Right lobe of liver (tissue), 6 donors: ENCODE measurements at regions not wholly inside any gene's neighbourhood (a gene's known extent, or its start where the extent isn't known, plus 50 kb on each side); places are given as distances from the start of the nearest gene placed in this dataset.
"Not testable (repeated sequence)": the region's sequence is repeated elsewhere in the genome, so short reads cannot be mapped to it uniquely, and the experiment has no call there.

Experiments used
- ATAC-seq, 4 donors: fragments of 200-7000 bp; cut with Tn5 transposase; one replicate each; pipeline ENCODE4 v1.9.1; 2020; ENCODE audit warnings: mild to moderate bottlenecking in 4 of 4, moderate library complexity in 4 of 4
- DNase-seq, 3 donors: peaks; one replicate each; pipeline ENCODE4 v3.0.0-alpha.2; 2020
- H3K27ac ChIP-seq, 3 donors: fragments of 200-600 bp; one replicate each; pipeline ENCODE4 v1.8.0; 2022
- H3K27me3 ChIP-seq, 2 donors: fragments of 200-600 bp; one replicate each; pipeline ENCODE4 v1.8.0; 2022
- H3K36me3 ChIP-seq, 4 donors: fragments of 200-600 bp; sonication (generic) in 1 of 4; one replicate each; pipeline versions ENCODE4 v1.5.1 to v1.8.0; 2017 to 2022; ENCODE audit warnings: control low read depth in 1 of 4
- H3K4me1 ChIP-seq, 4 donors: fragments of 200-600 bp; sonication (generic) in 1 of 4; one replicate each; pipeline versions ENCODE4 v1.5.1 to v1.8.0; 2017 to 2022; ENCODE audit warnings: control low read depth in 1 of 4
- H3K4me3 ChIP-seq, 3 donors: fragments of 200-600 bp; one replicate each; pipeline ENCODE4 v1.8.0; 2022
- H3K9me3 ChIP-seq, 4 donors: fragments of 200-600 bp; sonication (generic) in 1 of 4; one replicate each; pipeline versions ENCODE4 v1.5.1 to v1.8.0; 2017 to 2022; ENCODE audit warnings: control low read depth in 1 of 4
- CTCF ChIP-seq, 4 donors: fragments of 200-600 bp in 3 of 4; fragments of 450-650 bp in 1 of 4; IDR thresholded peaks; one replicate each; pipeline versions ENCODE4 v1.5.1 to v1.8.0; 2016 to 2022; ENCODE audit warnings: antibody characterized with exemption in 4 of 4, mild to moderate bottlenecking in 2 of 4
- POLR2A ChIP-seq: fragments of 450-650 bp; IDR thresholded peaks from one replicate; pipeline ENCODE4 v1.6.1; 2017; ENCODE audit warnings: antibody characterized with exemption, mild to moderate bottlenecking
- WGBS: methylation state at CpG from one replicate; pipeline ENCODE4 v1.1.6; 2018; ENCODE audit warnings: low coverage, low lambda C conversion rate; ENCODE audit not compliant: insufficient coverage; ENCODE audit errors: missing lambda C conversion rate; 5-methylcytosine and 5-hydroxymethylcytosine counted together
- intact Hi-C, 2 donors: fragments of 100-400 bp; cut with DNase I; formaldehyde crosslinking; loops; one replicate each; pipeline versions ENCODE4 v1.11.2 to v1.14.1; 2022
- donor health status: DM: no; HTN: yes; CAD: no.
- donor health status: DM: no; HTN: no; CAD: no.
- donor health status: DM: no; HTN: no; CAD: no.
- donor health status: DM: no; HTN: yes; CAD: no.
- donor health status: DM: no; HTN: yes; CAD: no.

DNA sequence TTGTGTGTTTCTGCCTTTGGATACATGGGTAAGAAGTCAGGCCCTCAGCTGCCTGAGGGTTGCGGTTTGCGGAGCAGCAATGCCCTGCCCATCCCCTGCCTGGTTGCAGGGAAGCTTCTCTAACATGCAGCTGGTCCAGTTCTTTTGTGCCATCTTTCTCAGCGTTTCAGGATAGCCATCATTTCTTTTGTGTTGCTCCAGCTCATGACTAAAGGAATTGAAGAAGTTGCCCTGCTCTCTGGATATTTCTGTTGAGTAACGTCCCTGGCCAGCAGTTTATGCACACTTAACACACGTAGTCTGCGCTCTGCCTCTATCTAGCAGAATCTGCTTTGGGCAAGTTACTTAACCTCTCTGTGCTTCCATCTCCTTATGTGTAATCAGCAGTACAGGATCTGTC is 62.1 kb downstream of the DOP1B start:
- 86% methylated on average over 5 of the region's 6 CpGs for WGBS
- TF ChIP-seq CTCF (IDR thresholded peaks at IDR 0.05) (no peak), POLR2A (no peak)
- Histone ChIP-seq H3K9me3 (no peaks in the 10 kb centered on the region), H3K27me3 (no peaks in the 10 kb centered on the region), H3K27ac (no peak overlapping the region), H3K4me3 (no peak overlapping the region), H3K4me1 (no peaks in the 10 kb centered on the region), H3K36me3 (peaks cover 0 to 52% (median 4%) of the 10 kb centered on the region in 4 donors)
- intact Hi-C loops: no loop called here
- no peak for ATAC-seq
- DNase-seq: no peak

GRCh38 chr21:36223451-36223850 is 66.8 kb downstream of the DOP1B start:
- Histone ChIP-seq H3K27me3 (no peaks in the 10 kb centered on the region), H3K4me3 (no peak overlapping the region), H3K36me3 (peaks cover 0 to 43% (median 3%) of the 10 kb centered on the region in 4 donors), H3K4me1 (no peaks in the 10 kb centered on the region), H3K27ac (no peak overlapping the region), H3K9me3 (no peaks in the 10 kb centered on the region)
- no peak for ATAC-seq
- TF ChIP-seq POLR2A (no peak), CTCF (IDR thresholded peaks at IDR 0.05) (no peak)
- no peak for DNase-seq
- 77% methylated on average over 2 of the region's 4 CpGs for WGBS
- intact Hi-C loops: no loop called here

DNA sequence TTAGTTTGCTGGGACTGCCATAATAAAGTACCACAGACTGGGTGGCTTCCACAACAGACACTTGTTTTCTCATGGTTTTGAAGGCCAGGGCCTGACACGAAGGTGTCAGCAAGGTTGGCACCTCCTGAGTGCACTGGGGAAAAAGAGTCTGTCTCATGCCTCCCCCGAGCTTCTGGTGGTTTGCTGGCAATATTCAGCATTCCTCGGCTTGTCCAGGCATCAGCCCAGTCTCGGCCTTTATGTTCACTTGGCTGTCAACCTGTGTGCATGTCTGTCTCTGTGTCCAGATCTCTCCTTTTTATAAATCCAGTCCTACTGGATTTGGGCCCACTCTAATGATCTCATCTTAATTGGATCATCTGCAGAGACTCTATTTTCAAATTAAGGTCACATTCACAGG is 72.6 kb downstream of the DOP1B start:
- Histone ChIP-seq H3K27ac (no peak overlapping the region), H3K4me3 (no peak overlapping the region), H3K4me1 (peaks cover 0 to 8% (median under 1%) of the 10 kb centered on the region in 4 donors), H3K27me3 (no peaks in the 10 kb centered on the region), H3K36me3 (peaks cover 0 to 38% (median 3%) of the 10 kb centered on the region in 4 donors), H3K9me3 (no peaks in the 10 kb centered on the region)
- intact Hi-C loops: no loop called here
- TF ChIP-seq CTCF (IDR thresholded peaks at IDR 0.05): no peak
- ATAC-seq: no peak
- WGBS: 88% methylated on average over 3 of the region's 4 CpGs
- DNase-seq: no peak

DNA sequence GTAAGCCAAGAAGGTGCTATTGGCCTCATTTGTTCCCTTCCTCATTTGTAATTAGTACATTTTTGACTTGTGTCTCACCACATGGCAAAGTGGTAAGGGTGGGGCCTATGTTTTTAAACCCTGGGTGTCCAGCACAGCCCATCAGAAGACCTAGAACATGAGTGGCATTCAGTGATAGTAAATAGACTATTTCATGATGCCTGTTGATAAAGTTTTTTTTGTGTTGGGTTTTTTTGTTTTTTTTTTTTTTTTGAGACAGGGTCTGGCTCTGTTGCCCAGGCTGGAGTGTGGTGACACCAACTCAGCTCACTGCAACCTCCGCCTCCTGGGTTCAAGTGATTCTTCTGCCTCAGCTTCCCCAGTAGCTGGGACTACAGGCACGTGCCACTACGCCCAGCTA is 74.8 kb downstream of the DOP1B start:
- intact Hi-C loops, DNase-seq, H3K4me3 ChIP-seq, H3K27me3 ChIP-seq, H3K27ac ChIP-seq, ATAC-seq, H3K9me3 ChIP-seq: not testable (repeated sequence)
- 100% methylated on average over 2 of the region's 3 CpGs for WGBS
- Histone ChIP-seq H3K36me3 (peaks cover 0 to 29% (median 1%) of the 10 kb centered on the region in 4 donors), H3K4me1 (peaks cover 0 to 22% (median 8%) of the 10 kb centered on the region in 4 donors)

GRCh38 chr21:36232641-36233040 is 76.0 kb downstream of the DOP1B start:
- Histone ChIP-seq H3K27ac (no peak overlapping the region), H3K4me3 (no peak overlapping the region), H3K9me3 (no peaks in the 10 kb centered on the region), H3K36me3 (peaks cover 0 to 30% (median 1%) of the 10 kb centered on the region in 4 donors), H3K27me3 (no peaks in the 10 kb centered on the region), H3K4me1 (peaks cover 0 to 22% (median 8%) of the 10 kb centered on the region in 4 donors)
- TF ChIP-seq CTCF (IDR thresholded peaks at IDR 0.05): no peak
- no peak for TF ChIP-seq POLR2A
- intact Hi-C loops: no loop called here
- ATAC-seq (no peak), DNase-seq (no peak)
- WGBS: 97% methylated on average over 5 of the region's 9 CpGs
